HCT116 (cell line): ENCODE measurements at regions not wholly inside any gene's neighbourhood (a gene's known extent, or its start where the extent isn't known, plus 50 kb on each side); places are given as distances from the start of the nearest gene placed in this dataset.

ENCODE experiments used
- ATAC-seq: fragments of 200-7000 bp; cut with Tn5 transposase; 2 replicates; pipeline ENCODE4 v1.9.1; 2020; ENCODE audit warnings: mild to moderate bottlenecking, moderate library complexity
- BruUV-seq: library from RNA; stranded (reverse); fragments of 400-500 nt; replicated peaks from 2 replicates; lab custom pipeline; 2021; lab: Mats Ljungman, UMichigan
- CTCF ChIA-PET: fragments of 300-600 bp; sonication (Branson Sonifier 250); formaldehyde crosslinking; loops from one replicate; lab custom pipeline; 2021; ENCODE audit warnings: antibody characterized with exemption; lab: Charles Lee
- POLR2A ChIA-PET: fragments of 300-600, 350-600 bp; sonication (Branson Sonifier 250); formaldehyde crosslinking; loops from one replicate; lab custom pipeline; 2021; ENCODE audit warnings: antibody characterized with exemption; lab: Charles Lee
- RAD21 ChIA-PET, 2 experiments: fragments of 300-600 bp; sonication (Branson Sonifier 250); formaldehyde crosslinking; loops; one replicate each; lab custom pipeline; 2023; ENCODE audit warnings: low total read pairs in 2 of 2; ENCODE audit not compliant: uncharacterized antibody in 2 of 2, unreplicated experiment in 2 of 2, low non-redundant PET in 1 of 2; lab: Charles Lee
- DNase-seq: peaks from one replicate; pipeline ENCODE4 v3.0.0-alpha.2; 2010; ENCODE audit warnings: low read depth, low spot score
- H2AFZ ChIP-seq: fragments of 200-600 bp; shearing (Covaris generic), sonication (generic); 2 replicates; pipeline ENCODE4 v1.6.1; 2017; ENCODE audit warnings: low read depth, mixed run types, mixed read lengths, antibody characterized with exemption, low read length; ENCODE audit not compliant: poor library complexity, severe bottlenecking
- H3K27ac ChIP-seq: 2 replicates; pipeline ENCODE4 v1.5.1; 2012; ENCODE audit warnings: low read depth, low read length
- H3K27me3 ChIP-seq: fragments of 200-600 bp; sonication (generic); 2 replicates; pipeline ENCODE4 v1.6.1; 2016; ENCODE audit warnings: mixed run types, low read length, mixed read lengths; ENCODE audit not compliant: insufficient read depth
- H3K36me3 ChIP-seq, 2 experiments: fragments of 200-500 bp in 1 of 2; fragments of 200-600 bp in 1 of 2; sonication (Bioruptor generic) in 1 of 2; sonication (generic) in 1 of 2; 2 replicates each; pipeline versions ENCODE4 v1.5.1 to v1.6.1; 2014 to 2016; ENCODE audit warnings: low read length in 2 of 2, inconsistent platforms in 1 of 2, mixed read lengths in 1 of 2, mixed run types in 1 of 2; ENCODE audit not compliant: insufficient read depth in 2 of 2, control insufficient read depth in 1 of 2
- H3K4me1 ChIP-seq, 2 experiments: fragments of 200-600 bp in 1 of 2; sonication (generic) in 1 of 2; 2 replicates each; pipeline versions ENCODE4 v1.5.1 to v1.6.1; 2012 to 2017; ENCODE audit warnings: low read length in 2 of 2, inconsistent platforms in 1 of 2, mild to moderate bottlenecking in 1 of 2, mixed read lengths in 1 of 2, mixed run types in 1 of 2, moderate library complexity in 1 of 2; ENCODE audit not compliant: insufficient read depth in 2 of 2, control insufficient read depth in 1 of 2
- H3K4me2 ChIP-seq: fragments of 200-600 bp; sonication (generic); 2 replicates; pipeline ENCODE4 v1.6.1; 2017; ENCODE audit warnings: mixed run types, low read length, mixed read lengths
- H3K4me3 ChIP-seq, 2 experiments: fragments of 200-600 bp in 1 of 2; sonication (generic) in 1 of 2; replicated peaks in 1 of 2; 2 replicates each; pipeline ENCODE4 v1.5.1; 2011 to 2016; ENCODE audit warnings: low read length in 2 of 2, control low read depth in 1 of 2, low read depth in 1 of 2, mild to moderate bottlenecking in 1 of 2, mixed read lengths in 1 of 2, mixed run types in 1 of 2
- H3K79me2 ChIP-seq: fragments of 200-600 bp; sonication (generic); 2 replicates; pipeline ENCODE4 v1.6.1; 2017; ENCODE audit warnings: mild to moderate bottlenecking, mixed run types, low read length, moderate library complexity, mixed read lengths; ENCODE audit not compliant: insufficient read depth
- H3K9ac ChIP-seq: fragments of 200-600 bp; sonication (generic); 2 replicates; pipeline ENCODE4 v1.6.1; 2016; ENCODE audit warnings: low read length, mixed read lengths
- H3K9me2 ChIP-seq: fragments of 200-600 bp; sonication (generic), shearing (Covaris generic); 2 replicates; pipeline ENCODE4 v1.6.1; 2017; ENCODE audit warnings: mixed run types, mild to moderate bottlenecking, moderate library complexity; ENCODE audit not compliant: insufficient read depth
- H3K9me3 ChIP-seq, 2 experiments: fragments of 200-500 bp in 1 of 2; fragments of 200-600 bp in 1 of 2; sonication (Bioruptor generic) in 1 of 2; sonication (generic) in 1 of 2; 2 replicates each; pipeline ENCODE4 v1.6.1; 2014 to 2017; ENCODE audit warnings: low read length in 2 of 2, mixed read lengths in 2 of 2, inconsistent platforms in 1 of 2, low read depth in 1 of 2, mild to moderate bottlenecking in 1 of 2, mixed run types in 1 of 2, moderate library complexity in 1 of 2; ENCODE audit not compliant: control insufficient read depth in 1 of 2, insufficient read depth in 1 of 2
- H4K20me1 ChIP-seq: fragments of 200-600 bp; sonication (generic), shearing (Covaris generic); 2 replicates; pipeline ENCODE4 v1.6.1; 2017; ENCODE audit warnings: mixed run types, mild to moderate bottlenecking, moderate library complexity; ENCODE audit not compliant: insufficient read depth
- CBX3 ChIP-seq: IDR thresholded peaks from 2 replicates; pipeline ENCODE4 v1.6.1; 2012; ENCODE audit warnings: low read depth
- CEBPB ChIP-seq: IDR thresholded peaks from 2 replicates; pipeline ENCODE4 v1.6.1; 2012; ENCODE audit warnings: low read depth
- EGR1 ChIP-seq: IDR thresholded peaks from 2 replicates; pipeline ENCODE4 v1.6.1; 2012; ENCODE audit warnings: low read depth
- ELF1 ChIP-seq: IDR thresholded peaks from 2 replicates; pipeline ENCODE4 v1.6.1; 2012; ENCODE audit warnings: low read depth, borderline replicate concordance
- EZH2phosphoT487 ChIP-seq: fragments of 200-600 bp; IDR thresholded peaks from 2 replicates; pipeline ENCODE4 v1.6.1; 2018; ENCODE audit warnings: antibody characterized with exemption, borderline replicate concordance
- FOSL1 ChIP-seq: IDR thresholded peaks from 2 replicates; pipeline ENCODE4 v1.6.1; 2012; ENCODE audit warnings: low read depth
- JUND ChIP-seq: IDR thresholded peaks from 2 replicates; pipeline ENCODE4 v1.6.1; 2012
- POLR2A ChIP-seq: IDR thresholded peaks from 2 replicates; pipeline ENCODE4 v1.7.0; 2011; ENCODE audit warnings: borderline replicate concordance; ENCODE audit not compliant: insufficient read depth, insufficient read length; ENCODE audit errors: extremely low read depth
- RAD21 ChIP-seq: IDR thresholded peaks from 2 replicates; pipeline ENCODE4 v1.6.1; 2012; ENCODE audit warnings: low read depth, mild to moderate bottlenecking
- SIN3A ChIP-seq: IDR thresholded peaks from 2 replicates; pipeline ENCODE4 v1.6.1; 2012; ENCODE audit warnings: low read depth
- SRF ChIP-seq: IDR thresholded peaks from 2 replicates; pipeline ENCODE4 v1.6.1; 2012; ENCODE audit warnings: low read depth
- TCF7L2 ChIP-seq: IDR thresholded peaks from 2 replicates; pipeline ENCODE4 v1.7.0; 2011; ENCODE audit warnings: borderline replicate concordance, inconsistent platforms; ENCODE audit not compliant: insufficient read depth, insufficient read length; ENCODE audit errors: extremely low read depth
- YY1 ChIP-seq: IDR thresholded peaks from 2 replicates; pipeline ENCODE4 v1.6.1; 2011; ENCODE audit warnings: low read length, low read depth, moderate library complexity, mild to moderate bottlenecking; ENCODE audit not compliant: insufficient replicate concordance; ENCODE audit errors: extremely low read depth
- ZNF274 ChIP-seq: fragments of 200-500 bp; sonication (Bioruptor generic); IDR thresholded peaks from 2 replicates; pipeline ENCODE4 v1.6.1; 2014; ENCODE audit warnings: mild to moderate bottlenecking, low read depth, low read length, inconsistent platforms
- intact Hi-C: fragments of 100-400 bp; cut with micrococcal nuclease; formaldehyde crosslinking; loops from 2 replicates; pipeline ENCODE4 v1.10.0; 2022
- TF ChIP-seq, protein P1 (sequence below): IDR thresholded peaks from 2 replicates; pipeline ENCODE4 v1.6.1; 2011; ENCODE audit warnings: mild to moderate bottlenecking, low read length, moderate library complexity; ENCODE audit not compliant: insufficient replicate concordance; ENCODE audit errors: extremely low read depth

DNA sequence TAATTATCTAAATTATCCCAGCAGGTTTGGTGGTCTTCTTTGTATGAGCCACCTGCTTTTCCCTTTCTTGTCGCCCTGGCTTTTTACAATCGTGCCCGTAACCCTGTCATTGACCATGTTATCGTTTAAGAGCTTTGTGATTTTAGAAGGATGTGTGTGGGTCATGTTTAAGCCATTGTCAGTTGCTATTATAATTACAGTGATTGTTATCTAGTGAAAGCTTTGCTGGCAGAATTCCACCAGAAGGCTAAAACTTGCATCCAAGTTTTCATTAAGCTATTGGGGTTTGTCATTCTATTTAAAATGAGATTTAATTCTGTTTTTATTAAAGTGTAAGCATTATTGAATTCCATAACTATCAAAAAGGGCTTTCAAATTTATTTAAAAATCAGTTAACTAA is 354.2 kb upstream of the TMEM229A start:
- TF ChIP-seq, protein P1, sequence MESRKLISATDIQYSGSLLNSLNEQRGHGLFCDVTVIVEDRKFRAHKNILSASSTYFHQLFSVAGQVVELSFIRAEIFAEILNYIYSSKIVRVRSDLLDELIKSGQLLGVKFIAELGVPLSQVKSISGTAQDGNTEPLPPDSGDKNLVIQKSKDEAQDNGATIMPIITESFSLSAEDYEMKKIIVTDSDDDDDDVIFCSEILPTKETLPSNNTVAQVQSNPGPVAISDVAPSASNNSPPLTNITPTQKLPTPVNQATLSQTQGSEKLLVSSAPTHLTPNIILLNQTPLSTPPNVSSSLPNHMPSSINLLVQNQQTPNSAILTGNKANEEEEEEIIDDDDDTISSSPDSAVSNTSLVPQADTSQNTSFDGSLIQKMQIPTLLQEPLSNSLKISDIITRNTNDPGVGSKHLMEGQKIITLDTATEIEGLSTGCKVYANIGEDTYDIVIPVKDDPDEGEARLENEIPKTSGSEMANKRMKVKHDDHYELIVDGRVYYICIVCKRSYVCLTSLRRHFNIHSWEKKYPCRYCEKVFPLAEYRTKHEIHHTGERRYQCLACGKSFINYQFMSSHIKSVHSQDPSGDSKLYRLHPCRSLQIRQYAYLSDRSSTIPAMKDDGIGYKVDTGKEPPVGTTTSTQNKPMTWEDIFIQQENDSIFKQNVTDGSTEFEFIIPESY = no peak
- TF ChIP-seq TCF7L2 (no peak), CEBPB (no peak), JUND (no peak), FOSL1 (no peak), ELF1 (no peak), POLR2A (no peak), SRF (no peak), EGR1 (no peak), RAD21 (no peak), YY1 (no peak), ZNF274 (no peak), SIN3A (no peak), CBX3 (no peak), EZH2phosphoT487 (no peak)
- Histone ChIP-seq H3K4me2 (no peak overlapping the region), H3K4me3 (no peak overlapping the region), H2AFZ (no peak overlapping the region), H3K27me3 (no peaks in the 10 kb centered on the region), H3K9ac (no peak overlapping the region), H3K9me3 (no peaks in the 10 kb centered on the region), H3K9me2 (no peaks in the 10 kb centered on the region), H3K79me2 (no peaks in the 10 kb centered on the region), H3K4me1 (no peaks in the 10 kb centered on the region), H4K20me1 (no peaks in the 10 kb centered on the region), H3K36me3 (no peaks in the 10 kb centered on the region), H3K27ac (no peak overlapping the region)
- ChIA-PET RAD21 (no interaction called here), POLR2A (no interaction called here), CTCF (no interaction called here)
- BruUV-seq = no TSS peak
- intact Hi-C loops = no loop called here
- ATAC-seq = no peak
- DNase-seq = no peak
